ENCODE measurements at regions not wholly inside any gene's neighbourhood (a gene's known extent, or its start where the extent isn't known, plus 50 kb on each side); places are given as distances from the start of the nearest gene placed in this dataset.

- TF ChIP-seq CTCF (IDR thresholded peaks at IDR 0.05) (no peak), POLR2A (IDR thresholded peaks at IDR 0.05) (no peak)
Measured at GRCh38 chr16:86089991-86090390, 191.0 kb downstream of the IRF8 start.
